Dendritic cell treated with granulocyte-macrophage colony-stimulating factor and Interleukin-4, amounts not matched to agents 40 ng/mL and 50 ng/mL, for 4 days (primary cell): ENCODE measurements at regions not wholly inside any gene's neighbourhood (a gene's known extent, or its start where the extent isn't known, plus 50 kb on each side); places are given as distances from the start of the nearest gene placed in this dataset.

ENCODE experiments used
- H3K27ac Mint-ChIP-seq: one replicate; pipeline ENCODE4 v1.8.0; 2022; ENCODE audit warnings: mild to moderate bottlenecking, mixed read lengths
- H3K27me3 Mint-ChIP-seq: one replicate; pipeline ENCODE4 v1.8.0; 2022; ENCODE audit warnings: mild to moderate bottlenecking, mixed read lengths
- H3K36me3 Mint-ChIP-seq: one replicate; pipeline ENCODE4 v1.8.0; 2022; ENCODE audit warnings: low read depth, mixed read lengths
- H3K4me1 Mint-ChIP-seq: one replicate; pipeline ENCODE4 v1.8.0; 2022; ENCODE audit warnings: low read depth, mixed read lengths
- H3K4me3 Mint-ChIP-seq: one replicate; pipeline ENCODE4 v1.8.0; 2022; ENCODE audit warnings: mild to moderate bottlenecking, moderate library complexity, mixed read lengths
- H3K9me3 Mint-ChIP-seq: one replicate; pipeline ENCODE4 v1.8.0; 2022; ENCODE audit warnings: mixed read lengths
- intact Hi-C: fragments of 100-400 bp; cut with micrococcal nuclease; formaldehyde crosslinking; loops from one replicate; pipeline ENCODE4 v1.15.0; 2022

DNA sequence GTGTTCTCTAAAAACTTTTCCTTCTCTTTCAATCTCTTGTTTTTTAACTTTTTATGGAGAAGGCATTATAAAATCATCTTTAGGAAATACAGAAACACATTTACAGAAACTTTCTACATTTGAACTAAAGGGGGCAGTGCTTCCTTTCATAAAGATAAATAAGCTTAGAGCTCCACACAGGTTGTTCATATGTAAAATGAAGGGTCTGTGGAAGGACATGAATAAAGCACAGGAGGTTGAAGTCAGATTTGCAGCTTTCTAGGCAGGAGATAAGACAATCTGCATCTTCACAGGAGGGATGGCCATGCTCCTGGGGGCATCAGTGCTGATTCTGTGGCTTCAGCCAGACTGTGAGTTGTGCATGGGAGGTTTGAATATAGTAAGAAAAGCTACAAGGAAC, 426.0 kb downstream of the DAD1 start:
- intact Hi-C loops: no loop called here
- H3K27me3 Mint-ChIP-seq: peaks cover 1% of the 10 kb centered on the region
- no peaks in the 10 kb centered on the region for H3K36me3 Mint-ChIP-seq
- H3K4me1 Mint-ChIP-seq: peaks cover 7% of the 10 kb centered on the region
- H3K27ac Mint-ChIP-seq: no peak overlapping the region
- no peak overlapping the region for H3K4me3 Mint-ChIP-seq
- no peaks in the 10 kb centered on the region for H3K9me3 Mint-ChIP-seq

DNA sequence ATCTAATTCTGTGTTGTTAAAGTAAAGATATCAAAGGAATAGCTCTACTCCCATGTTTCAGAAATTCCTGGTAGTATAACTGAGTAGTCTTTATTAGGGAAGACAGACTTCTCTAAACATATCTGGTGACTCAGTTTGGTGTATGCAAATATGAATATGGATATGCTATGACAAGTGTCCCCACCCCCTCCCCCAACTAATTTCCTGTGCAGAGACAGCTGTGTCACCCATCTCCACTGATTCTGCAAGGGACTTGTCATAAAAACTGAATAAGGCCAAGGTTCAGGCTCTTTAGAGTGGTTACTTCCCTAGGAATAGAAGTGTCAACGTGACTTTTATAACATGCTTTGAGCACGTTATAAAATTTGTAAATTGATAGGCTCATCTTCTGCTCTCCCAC, 429.1 kb downstream of the DAD1 start:
- H3K4me1 Mint-ChIP-seq: peaks cover 7% of the 10 kb centered on the region
- no peak overlapping the region for H3K27ac Mint-ChIP-seq
- no peaks in the 10 kb centered on the region for H3K36me3 Mint-ChIP-seq
- no peaks in the 10 kb centered on the region for H3K27me3 Mint-ChIP-seq
- no peak overlapping the region for H3K4me3 Mint-ChIP-seq
- no peaks in the 10 kb centered on the region for H3K9me3 Mint-ChIP-seq
- intact Hi-C loops: no loop called here

DNA sequence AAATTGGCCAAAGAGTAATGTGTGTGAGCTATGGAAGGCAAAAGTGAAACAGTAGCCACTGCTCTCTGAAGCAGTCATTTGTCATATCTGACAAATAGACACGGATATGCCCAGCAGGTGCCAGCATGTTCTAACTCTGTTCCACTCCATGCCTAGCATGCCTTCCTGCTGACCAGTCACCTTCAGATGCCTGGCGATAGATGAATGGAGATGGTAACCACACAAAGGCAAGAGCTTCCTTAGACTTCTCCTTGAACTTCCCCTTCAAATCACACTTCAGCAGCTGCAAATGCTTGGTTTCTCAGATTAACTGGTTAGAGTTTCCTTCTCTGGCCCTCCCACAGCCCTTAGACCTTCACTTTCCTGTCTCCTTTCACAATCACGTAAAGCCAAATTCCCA, 429.9 kb downstream of the DAD1 start:
- no peaks in the 10 kb centered on the region for H3K9me3 Mint-ChIP-seq
- no peaks in the 10 kb centered on the region for H3K27me3 Mint-ChIP-seq
- H3K27ac Mint-ChIP-seq: no peak overlapping the region
- no peaks in the 10 kb centered on the region for H3K36me3 Mint-ChIP-seq
- H3K4me3 Mint-ChIP-seq: no peak overlapping the region
- peaks cover 7% of the 10 kb centered on the region for H3K4me1 Mint-ChIP-seq
- intact Hi-C loops: no loop called here

DNA sequence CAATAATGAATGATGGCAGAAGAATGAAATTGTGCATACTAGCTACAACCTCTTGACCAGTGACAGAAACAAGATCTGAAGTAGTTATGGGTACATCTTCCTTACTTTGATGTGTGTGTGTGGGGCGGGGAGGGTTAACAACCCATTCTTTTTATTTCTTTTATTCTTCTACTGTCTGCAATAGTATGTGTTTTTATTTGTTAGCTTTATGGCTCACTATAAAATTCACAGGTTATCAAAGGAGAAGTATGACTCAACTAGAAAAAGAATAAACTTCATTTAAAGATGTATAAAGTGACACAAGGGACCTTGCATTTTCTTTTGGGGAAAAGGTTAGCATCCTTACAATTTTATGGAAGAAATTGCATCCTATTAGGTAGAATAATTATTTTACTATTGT, 430.5 kb downstream of the DAD1 start:
- Mint-ChIP-seq H3K27ac (no peak overlapping the region), H3K4me1 (peaks cover 7% of the 10 kb centered on the region), H3K4me3 (no peak overlapping the region), H3K36me3 (no peaks in the 10 kb centered on the region), H3K9me3 (no peaks in the 10 kb centered on the region), H3K27me3 (no peaks in the 10 kb centered on the region)
- intact Hi-C loops: no loop called here

DNA sequence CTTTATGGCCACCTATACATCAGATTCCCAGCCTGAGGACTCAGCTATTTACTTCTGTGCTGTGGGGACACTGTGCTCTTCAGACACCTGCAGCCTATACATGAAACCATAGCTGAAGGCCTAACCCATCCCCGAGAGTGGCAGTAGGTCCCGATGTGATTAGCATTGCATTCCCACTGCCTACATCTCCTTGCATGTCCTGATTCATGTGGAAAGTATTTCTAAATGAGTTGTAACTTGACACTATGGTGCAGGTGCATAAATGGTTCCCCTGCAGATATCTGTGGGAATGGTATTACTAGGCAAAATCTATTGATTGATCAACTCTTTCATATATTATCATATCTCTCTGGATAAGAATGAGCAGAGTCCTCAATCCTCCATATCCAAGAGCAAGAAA, 433.5 kb downstream of the DAD1 start:
- H3K27me3 Mint-ChIP-seq: peaks cover 2% of the 10 kb centered on the region

DNA sequence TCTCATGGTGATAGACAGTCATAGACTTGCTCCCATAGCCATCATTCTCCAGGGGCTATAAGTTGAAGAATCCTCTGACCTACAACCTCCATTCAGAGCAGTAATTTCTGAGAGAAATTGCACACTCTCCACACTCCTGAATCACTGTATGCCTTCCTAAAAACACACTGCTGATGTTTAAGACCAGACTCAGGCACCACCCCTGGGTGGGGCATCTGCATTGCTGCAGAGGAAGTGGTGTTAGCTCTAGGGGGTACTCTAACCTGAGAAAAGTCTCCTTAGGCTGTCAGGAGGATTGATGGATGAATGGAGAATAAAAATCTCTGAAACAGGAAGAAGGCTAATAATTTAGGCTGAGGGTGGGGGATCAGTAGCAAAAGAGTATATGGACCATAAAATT, 436.1 kb downstream of the DAD1 start:
- no peaks in the 10 kb centered on the region for H3K36me3 Mint-ChIP-seq
- H3K27ac Mint-ChIP-seq: no peak overlapping the region
- no peaks in the 10 kb centered on the region for H3K9me3 Mint-ChIP-seq
- intact Hi-C loops: no loop called here
- no peak overlapping the region for H3K4me3 Mint-ChIP-seq
- peaks cover 3% of the 10 kb centered on the region for H3K27me3 Mint-ChIP-seq
- no peaks in the 10 kb centered on the region for H3K4me1 Mint-ChIP-seq

More for the DNA sequence above, 433.5 kb downstream of the DAD1 start:
- Mint-ChIP-seq H3K4me1 (peaks cover 7% of the 10 kb centered on the region), H3K4me3 (no peak overlapping the region), H3K36me3 (no peaks in the 10 kb centered on the region), H3K9me3 (no peaks in the 10 kb centered on the region), H3K27ac (no peak overlapping the region)
- intact Hi-C loops: no loop called here

DNA sequence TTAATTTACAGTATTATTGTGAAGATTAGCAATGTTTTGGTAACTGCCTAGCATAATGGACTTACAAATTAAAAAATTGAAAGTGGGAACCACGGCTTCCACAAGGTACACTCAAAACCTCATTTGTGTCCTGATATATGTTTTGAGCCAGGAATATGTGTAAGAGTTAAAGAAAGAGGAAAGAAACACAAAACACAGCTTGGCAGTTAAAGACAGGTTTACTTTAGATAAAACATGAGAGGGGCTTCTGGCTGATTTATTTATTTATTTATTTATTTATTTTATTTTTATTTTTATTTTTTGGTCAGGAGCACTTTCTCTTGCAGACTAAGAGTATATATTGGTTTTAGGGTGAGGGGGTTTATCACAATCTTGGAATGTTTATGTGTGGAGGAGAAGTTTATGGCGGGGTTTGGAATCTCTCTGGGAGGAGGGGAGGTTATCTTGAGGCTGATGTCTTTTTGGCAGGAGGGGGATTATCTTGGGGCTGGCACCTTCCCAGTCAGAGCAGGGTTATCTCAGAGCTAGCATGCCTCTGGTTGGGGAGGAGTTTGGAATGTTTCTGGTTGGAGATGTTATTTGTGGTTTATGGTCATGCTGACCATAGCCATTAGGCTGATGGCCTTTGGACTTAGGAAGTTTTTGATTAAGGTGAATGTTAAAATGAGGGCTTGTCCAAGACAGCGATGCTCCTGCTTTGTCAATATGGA, 436.7 kb downstream of the DAD1 start:
- H3K36me3 Mint-ChIP-seq: no peaks in the 10 kb centered on the region
- H3K9me3 Mint-ChIP-seq: no peaks in the 10 kb centered on the region
- no peak overlapping the region for H3K4me3 Mint-ChIP-seq
- no peaks in the 10 kb centered on the region for H3K4me1 Mint-ChIP-seq
- intact Hi-C loops: no loop called here
- peaks cover 5% of the 10 kb centered on the region for H3K27me3 Mint-ChIP-seq
- H3K27ac Mint-ChIP-seq: no peak overlapping the region

DNA sequence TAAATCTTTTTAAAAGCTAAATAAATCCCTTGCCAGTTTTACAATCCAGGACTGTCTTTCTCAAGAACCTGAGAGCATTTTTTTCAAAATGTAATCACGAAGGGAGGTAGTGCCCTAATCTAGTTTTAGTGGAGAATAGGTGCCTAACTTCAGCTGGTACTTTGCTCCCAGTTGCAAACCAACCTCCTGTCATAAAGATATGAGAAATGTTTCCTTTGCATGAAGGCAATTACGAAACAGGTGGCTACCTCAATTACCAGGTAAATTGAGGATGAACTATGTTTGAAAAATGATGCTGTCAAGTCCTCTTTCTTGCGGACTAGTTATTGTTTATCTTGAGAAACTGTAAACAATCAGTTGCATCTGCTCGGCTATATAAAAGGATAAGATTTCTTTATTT, 437.9 kb downstream of the DAD1 start:
- no peak overlapping the region for H3K27ac Mint-ChIP-seq
- no peaks in the 10 kb centered on the region for H3K36me3 Mint-ChIP-seq
- H3K27me3 Mint-ChIP-seq: peaks cover 5% of the 10 kb centered on the region
- no peaks in the 10 kb centered on the region for H3K9me3 Mint-ChIP-seq
- intact Hi-C loops: no loop called here
- no peaks in the 10 kb centered on the region for H3K4me1 Mint-ChIP-seq
- H3K4me3 Mint-ChIP-seq: no peak overlapping the region

DNA sequence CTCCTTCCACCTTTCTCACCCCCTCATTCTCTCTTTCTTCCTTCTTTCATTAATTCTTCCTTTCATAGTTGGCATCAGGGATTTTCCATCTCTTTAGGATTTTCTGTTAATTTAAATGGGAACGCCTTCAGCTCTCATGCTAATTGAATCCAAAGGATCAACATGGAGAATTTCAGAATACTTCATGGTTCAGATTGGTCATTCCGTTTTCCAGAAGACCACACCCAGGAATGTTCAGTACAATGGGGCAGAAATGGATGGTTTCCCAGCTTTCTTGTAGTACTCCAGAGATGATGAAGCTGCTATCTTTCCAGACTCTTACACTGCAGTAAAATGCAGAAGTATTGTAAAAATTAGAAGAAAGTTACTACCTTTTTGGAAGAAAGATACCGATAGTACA, 440.0 kb downstream of the DAD1 start:
- Mint-ChIP-seq H3K36me3 (no peaks in the 10 kb centered on the region), H3K4me1 (no peaks in the 10 kb centered on the region), H3K27me3 (peaks cover 5% of the 10 kb centered on the region), H3K27ac (no peak overlapping the region), H3K9me3 (no peaks in the 10 kb centered on the region), H3K4me3 (no peak overlapping the region)
- intact Hi-C loops: no loop called here

DNA sequence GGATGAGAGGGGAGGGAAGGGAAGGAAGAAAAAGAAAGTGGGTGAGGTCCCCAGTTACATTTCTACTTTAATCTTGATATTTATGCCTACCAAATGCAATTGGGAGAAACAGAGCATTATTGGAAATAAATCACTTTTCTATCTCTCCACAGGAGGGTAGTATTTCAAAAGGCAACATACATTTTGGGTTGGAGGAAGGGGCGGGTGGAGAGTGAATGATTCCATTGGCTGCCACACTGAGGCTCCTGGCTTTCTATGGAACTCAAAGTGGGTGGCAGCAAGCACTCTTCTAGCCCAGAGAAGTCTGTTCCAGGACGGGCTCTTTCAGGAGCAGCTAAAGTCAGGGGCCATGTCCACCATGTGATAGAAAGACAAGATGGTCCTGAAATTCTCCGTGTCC, 441.3 kb downstream of the DAD1 start:
- no peak overlapping the region for H3K27ac Mint-ChIP-seq
- H3K36me3 Mint-ChIP-seq: no peaks in the 10 kb centered on the region
- intact Hi-C loops: no loop called here
- H3K27me3 Mint-ChIP-seq: peaks cover 5% of the 10 kb centered on the region
- H3K9me3 Mint-ChIP-seq: no peaks in the 10 kb centered on the region
- H3K4me3 Mint-ChIP-seq: no peak overlapping the region
- H3K4me1 Mint-ChIP-seq: no peaks in the 10 kb centered on the region

DNA sequence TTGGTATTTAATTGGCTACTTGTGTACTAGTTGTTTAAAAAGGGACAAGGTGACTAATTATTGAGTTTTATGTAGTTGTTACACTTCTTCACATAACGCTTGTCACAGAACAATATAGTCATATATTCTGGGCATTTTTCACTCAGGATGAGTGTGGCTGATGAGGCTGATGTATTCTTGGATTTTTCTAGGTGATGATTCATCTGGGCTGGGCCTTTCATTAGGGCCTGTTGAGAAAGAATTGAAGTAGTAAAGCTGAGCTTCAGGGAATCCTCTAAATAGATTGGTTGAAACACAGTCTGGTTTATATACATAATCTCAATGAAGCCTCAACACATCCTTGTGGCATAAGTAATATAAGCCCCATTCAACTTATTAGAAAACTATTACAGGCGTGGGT, 445.7 kb downstream of the DAD1 start:
- no peaks in the 10 kb centered on the region for H3K9me3 Mint-ChIP-seq
- intact Hi-C loops: no loop called here
- H3K36me3 Mint-ChIP-seq: no peaks in the 10 kb centered on the region
- H3K4me1 Mint-ChIP-seq: no peaks in the 10 kb centered on the region
- no peak overlapping the region for H3K27ac Mint-ChIP-seq
- H3K27me3 Mint-ChIP-seq: peaks cover 3% of the 10 kb centered on the region
- H3K4me3 Mint-ChIP-seq: no peak overlapping the region

DNA sequence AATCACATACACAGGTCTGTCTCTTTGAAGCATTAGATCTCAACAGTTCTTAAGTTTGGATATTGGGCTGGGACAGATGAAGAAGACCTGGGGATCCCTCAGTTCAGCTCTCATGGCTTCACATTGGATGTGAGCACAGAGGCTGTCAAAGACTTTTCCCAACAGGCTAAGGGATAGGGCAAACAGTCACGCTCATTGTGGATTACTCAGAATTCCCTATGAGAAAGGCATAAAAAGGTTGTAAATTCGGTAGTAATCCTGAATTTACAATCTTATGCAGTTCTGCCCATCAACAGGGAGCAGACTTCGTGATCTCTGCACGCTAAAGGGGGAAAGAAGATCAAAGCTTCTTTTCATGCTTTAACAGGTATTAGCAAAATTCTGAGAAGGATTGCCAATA, 448.4 kb downstream of the DAD1 start:
- Mint-ChIP-seq H3K4me3 (no peak overlapping the region), H3K27me3 (no peaks in the 10 kb centered on the region), H3K27ac (no peak overlapping the region), H3K36me3 (no peaks in the 10 kb centered on the region), H3K4me1 (no peaks in the 10 kb centered on the region), H3K9me3 (no peaks in the 10 kb centered on the region)
- intact Hi-C loops: no loop called here

DNA sequence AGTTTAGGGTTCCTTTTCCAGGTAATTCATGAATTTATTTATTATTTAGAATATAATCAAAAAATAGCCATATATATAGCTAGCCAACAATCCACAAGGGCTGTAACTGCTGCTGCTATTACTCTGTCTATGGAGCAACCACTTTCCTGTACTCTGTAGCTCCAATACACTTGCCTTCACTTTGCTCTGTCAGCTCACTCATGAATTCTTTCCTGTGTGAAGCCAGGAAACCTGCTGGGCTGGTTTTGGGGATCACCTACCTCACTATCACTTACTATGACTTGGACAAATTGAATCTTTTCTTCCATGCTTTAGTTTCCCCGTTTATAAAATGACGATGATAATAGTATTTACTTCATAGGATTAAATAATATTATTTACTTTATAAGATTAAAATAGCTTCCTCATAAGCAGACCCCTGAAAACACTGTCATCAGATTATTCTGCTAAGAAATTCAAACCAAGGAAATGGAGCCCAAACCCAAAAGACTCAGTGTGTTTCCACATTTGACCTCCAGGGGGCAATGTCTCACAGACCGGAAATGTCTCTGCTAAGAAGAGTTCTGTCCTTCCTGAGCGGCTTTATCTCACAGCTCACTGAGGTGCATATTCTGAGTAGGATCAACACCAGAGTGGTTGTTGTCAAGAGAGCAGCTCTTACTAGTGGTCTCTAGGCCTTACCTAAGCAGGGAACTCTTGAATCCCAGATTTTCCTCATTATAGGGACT, 457.1 kb downstream of the DAD1 start:
- H3K4me1 Mint-ChIP-seq: no peaks in the 10 kb centered on the region
- H3K27ac Mint-ChIP-seq: no peak overlapping the region
- peaks cover 2% of the 10 kb centered on the region for H3K27me3 Mint-ChIP-seq
- H3K36me3 Mint-ChIP-seq: no peaks in the 10 kb centered on the region
- no peak overlapping the region for H3K4me3 Mint-ChIP-seq
- intact Hi-C loops: no loop called here
- no peaks in the 10 kb centered on the region for H3K9me3 Mint-ChIP-seq

DNA sequence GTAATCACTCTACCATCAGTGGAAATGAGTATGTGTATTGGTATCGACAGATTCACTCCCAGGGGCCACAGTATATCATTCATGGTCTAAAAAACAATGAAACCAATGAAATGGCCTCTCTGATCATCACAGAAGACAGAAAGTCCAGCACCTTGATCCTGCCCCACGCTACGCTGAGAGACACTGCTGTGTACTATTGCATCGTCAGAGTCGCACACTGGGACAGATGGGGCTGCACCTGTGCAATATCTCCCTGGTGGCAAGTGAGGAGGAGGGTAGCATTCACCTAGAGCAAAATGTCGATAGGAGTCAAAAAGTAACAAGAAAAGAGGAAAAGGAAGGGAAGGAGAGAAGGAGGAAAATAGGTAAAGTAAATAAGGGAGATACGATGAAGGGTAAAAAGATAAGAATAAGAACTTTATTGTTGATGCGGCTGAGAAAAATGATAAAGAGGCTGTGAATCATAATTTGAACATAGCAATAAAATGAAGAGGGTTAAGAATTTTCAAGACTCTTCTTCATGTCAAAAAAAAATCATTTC, 450.5 kb upstream of the OR4E1 start:
- Mint-ChIP-seq H3K4me3 (no peak overlapping the region), H3K27me3 (no peaks in the 10 kb centered on the region), H3K36me3 (no peaks in the 10 kb centered on the region), H3K27ac (no peak overlapping the region), H3K9me3 (no peaks in the 10 kb centered on the region), H3K4me1 (peaks cover 13% of the 10 kb centered on the region)
- intact Hi-C loops: no loop called here
